Stimulated activated CD4-positive, alpha-beta T cell treated with anti-CD3 and anti-CD28 coated beads, TNF-alpha, amount 100 ng/mL, for 48 hours (primary cell): ENCODE measurements at regions not wholly inside any gene's neighbourhood (a gene's known extent, or its start where the extent isn't known, plus 50 kb on each side); places are given as distances from the start of the nearest gene placed in this dataset.

Experiments
- DNase-seq, 3 donors: peaks; one replicate each; pipeline ENCODE4 v3.0.0-alpha.2; 2020; ENCODE audit warnings: low read depth in 3 of 3

GRCh38 chr2:3100386-3100785, 277.2 kb downstream of the EIPR1 start:
- no peak for DNase-seq

GRCh38 chr2:3099860-3100234, 277.8 kb downstream of the EIPR1 start:
- no peak for DNase-seq

- no peak for DNase-seq
Measured at GRCh38 chr2:3099145-3099859, 278.3 kb downstream of the EIPR1 start.

- DNase-seq, result no peak
Measured at GRCh38 chr2:3098231-3098630, 279.4 kb downstream of the EIPR1 start.

- DNase-seq, result no peak
Measured at GRCh38 chr2:3097804-3098203, 279.8 kb downstream of the EIPR1 start.

- no peak for DNase-seq
Measured at GRCh38 chr2:3094999-3095958, 282.3 kb downstream of the EIPR1 start.

- no peak for DNase-seq
Measured at GRCh38 chr2:3094318-3094717, 283.3 kb downstream of the EIPR1 start.

- DNase-seq, result no peak
Measured at GRCh38 chr2:3091696-3092095, 285.9 kb downstream of the EIPR1 start.

GRCh38 chr2:3082705-3083104, 294.9 kb downstream of the EIPR1 start:
- no peak for DNase-seq

- no peak for DNase-seq
Measured at GRCh38 chr2:3079959-3080948, 297.4 kb downstream of the EIPR1 start.

GRCh38 chr2:3079466-3079865, 298.2 kb downstream of the EIPR1 start:
- no peak for DNase-seq

GRCh38 chr2:3078684-3079083, 298.9 kb downstream of the EIPR1 start:
- DNase-seq, result no peak

- DNase-seq, result no peak
Measured at GRCh38 chr2:3076848-3077642, 300.6 kb downstream of the EIPR1 start.

- no peak for DNase-seq
Measured at GRCh38 chr2:3075991-3076340, 301.7 kb downstream of the EIPR1 start.

- DNase-seq, result no peak
Measured at GRCh38 chr2:3075316-3075990, 302.2 kb downstream of the EIPR1 start.

GRCh38 chr2:3073704-3074103, 303.9 kb downstream of the EIPR1 start:
- no peak for DNase-seq

- no peak for DNase-seq
Measured at GRCh38 chr2:3073041-3073595, 304.5 kb downstream of the EIPR1 start.

- DNase-seq, result no peak
Measured at GRCh38 chr2:3071685-3072263, 305.8 kb downstream of the EIPR1 start.

GRCh38 chr2:3066831-3067230, 310.8 kb downstream of the EIPR1 start:
- DNase-seq, result no peak

- DNase-seq, result no peak
Measured at GRCh38 chr2:3065928-3066327, 311.7 kb downstream of the EIPR1 start.
